HT-29 (cell line): ENCODE measurements at regions not wholly inside any gene's neighbourhood (a gene's known extent, or its start where the extent isn't known, plus 50 kb on each side); places are given as distances from the start of the nearest gene placed in this dataset.

Experiments
- DNase-seq: peaks from one replicate; pipeline ENCODE4 v3.0.0-alpha.2; 2015; ENCODE audit warnings: low spot score

DNA sequence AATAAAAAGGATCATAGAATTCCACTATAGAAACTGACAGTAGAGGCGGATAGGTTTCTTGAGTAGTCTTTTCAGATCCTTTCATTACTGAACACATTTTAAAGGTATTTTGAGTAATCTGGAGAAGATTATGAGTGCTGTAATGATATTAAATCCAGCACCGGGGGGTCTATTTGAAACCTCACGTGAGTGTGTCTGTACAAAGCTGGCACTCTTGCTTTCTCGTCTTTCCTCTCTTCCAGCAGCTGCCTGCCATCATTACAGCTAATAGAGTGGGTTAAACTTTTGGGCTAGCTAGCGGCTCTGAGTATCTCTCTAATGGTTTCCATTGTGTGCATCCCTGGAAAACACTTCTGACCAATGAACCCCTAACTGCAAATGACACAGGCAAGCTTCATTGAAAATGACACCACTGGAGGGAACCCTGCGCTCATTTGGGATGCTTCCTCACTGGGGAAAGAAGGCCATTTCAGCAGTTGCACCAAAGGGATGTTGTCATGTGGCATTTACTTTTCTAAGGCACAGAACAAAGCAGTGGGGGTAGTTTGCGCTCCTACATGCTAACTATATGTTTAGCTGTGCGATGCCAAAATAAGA, 101.0 kb downstream of the HRH4 start:
- no peak for DNase-seq

- no peak for DNase-seq
Observed at GRCh38 chr18:24567199-24567598, 106.8 kb downstream of the HRH4 start.

DNA sequence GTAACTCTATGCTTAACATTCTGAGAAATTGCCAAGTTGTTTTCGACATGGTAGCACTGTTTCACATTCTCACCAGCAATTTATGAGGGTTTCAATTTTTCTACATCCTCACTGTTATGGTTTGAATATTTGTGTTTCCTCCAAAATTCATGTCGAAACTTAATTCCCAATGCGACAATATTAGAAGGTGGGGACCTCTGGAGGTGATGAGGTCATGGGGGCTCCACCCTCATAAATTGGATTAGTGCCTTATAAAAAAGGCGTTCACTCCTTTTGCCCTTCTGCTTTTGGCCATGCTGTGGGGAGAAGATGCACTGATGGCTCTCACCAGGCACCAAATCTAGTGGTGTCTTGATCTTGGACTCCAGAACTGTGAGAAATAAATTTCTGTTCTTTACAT, 110.3 kb downstream of the HRH4 start:
- no peak for DNase-seq

DNA sequence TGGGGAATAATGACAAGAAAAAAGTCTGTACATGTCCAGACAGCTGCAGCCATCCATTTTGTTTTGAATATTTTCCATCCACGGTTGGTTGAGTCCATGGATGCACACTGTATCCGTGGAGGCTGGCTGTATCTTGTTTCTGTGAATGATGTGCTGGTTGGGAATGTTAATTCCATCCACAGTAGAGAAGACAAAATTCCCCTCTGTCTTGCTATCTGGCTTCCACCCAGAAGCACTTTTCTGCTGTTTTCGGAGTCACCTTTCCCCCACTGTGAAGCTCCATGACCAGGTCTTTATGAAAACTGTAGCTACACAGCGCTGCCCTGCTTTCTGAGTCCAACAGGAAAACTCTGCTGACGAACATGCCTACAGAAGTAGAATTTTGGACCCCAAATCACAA, 122.3 kb downstream of the HRH4 start:
- no peak for DNase-seq

- DNase-seq, result no peak
Observed at GRCh38 chr18:24584205-24584604, 123.8 kb downstream of the HRH4 start.

GRCh38 chr18:24584813-24585212, 124.4 kb downstream of the HRH4 start:
- DNase-seq, result no peak

GRCh38 chr18:24585996-24586566, 125.6 kb downstream of the HRH4 start:
- no peak for DNase-seq

- no peak for DNase-seq
Observed at GRCh38 chr18:24586662-24587360, 126.4 kb downstream of the HRH4 start.

DNA sequence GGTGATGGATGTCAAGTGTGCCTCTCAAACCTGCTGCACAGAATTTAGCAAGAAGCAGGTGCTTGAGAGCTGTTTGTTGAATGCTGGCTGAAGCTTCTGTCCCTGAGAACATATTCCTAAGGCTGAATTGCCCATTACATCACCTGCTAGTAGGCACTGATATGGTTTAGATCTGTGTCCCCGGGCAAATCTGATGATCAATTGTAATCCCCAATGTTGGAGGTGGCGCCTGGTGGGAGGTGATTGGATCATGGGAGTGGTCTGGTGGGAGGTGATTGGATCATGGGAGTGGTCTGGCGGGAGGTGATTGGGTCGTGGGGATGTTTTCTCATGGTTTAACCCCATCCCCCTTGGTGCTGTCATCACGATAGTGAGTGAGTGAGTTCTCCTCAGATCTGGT, 128.0 kb downstream of the HRH4 start:
- no peak for DNase-seq

DNA sequence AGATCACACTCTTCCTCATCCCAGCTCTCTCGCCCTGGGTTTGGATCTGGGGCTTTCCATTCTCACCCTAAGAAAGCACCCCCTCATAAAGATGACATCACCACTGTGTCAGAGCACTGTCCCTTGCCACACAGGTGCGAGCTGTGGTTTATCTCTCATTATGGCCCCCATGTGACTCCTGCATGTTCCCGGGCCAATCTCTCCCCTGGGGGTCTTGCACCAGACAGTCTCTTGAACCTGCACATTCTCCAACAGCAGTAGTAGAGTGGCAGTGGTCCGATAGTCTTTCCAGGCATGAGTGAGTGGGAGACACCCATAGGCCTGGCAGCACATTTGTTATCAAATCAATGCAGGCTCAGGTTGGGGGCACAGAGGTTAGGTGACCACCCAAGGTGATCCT, 130.5 kb downstream of the HRH4 start:
- DNase-seq, result no peak

GRCh38 chr18:24593401-24593800, 133.0 kb downstream of the HRH4 start:
- DNase-seq, result no peak

DNA sequence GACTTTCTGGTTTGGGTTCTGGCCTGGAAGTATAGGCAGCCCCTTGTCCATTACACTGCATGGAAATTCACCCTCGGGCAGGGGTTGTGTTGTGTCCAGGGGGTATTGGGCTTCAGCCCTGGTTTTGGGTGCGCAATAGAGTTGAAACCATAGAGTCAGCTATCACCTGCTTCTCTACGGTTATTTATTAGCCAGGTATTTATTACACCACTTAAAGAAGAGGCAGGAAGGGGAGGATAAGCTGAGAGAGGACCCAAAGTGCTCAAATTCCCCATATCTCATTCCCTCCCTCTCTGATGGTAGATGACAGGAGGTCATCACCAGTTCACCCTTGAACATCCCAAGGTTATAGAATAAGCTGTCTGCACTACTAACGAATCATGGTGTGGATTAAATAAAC, 133.4 kb downstream of the HRH4 start:
- DNase-seq, result no peak

GRCh38 chr18:24595561-24596031, 135.2 kb downstream of the HRH4 start:
- no peak for DNase-seq

GRCh38 chr18:24600076-24600654, 139.7 kb downstream of the HRH4 start:
- peak; percentile 70 for DNase-seq

DNA sequence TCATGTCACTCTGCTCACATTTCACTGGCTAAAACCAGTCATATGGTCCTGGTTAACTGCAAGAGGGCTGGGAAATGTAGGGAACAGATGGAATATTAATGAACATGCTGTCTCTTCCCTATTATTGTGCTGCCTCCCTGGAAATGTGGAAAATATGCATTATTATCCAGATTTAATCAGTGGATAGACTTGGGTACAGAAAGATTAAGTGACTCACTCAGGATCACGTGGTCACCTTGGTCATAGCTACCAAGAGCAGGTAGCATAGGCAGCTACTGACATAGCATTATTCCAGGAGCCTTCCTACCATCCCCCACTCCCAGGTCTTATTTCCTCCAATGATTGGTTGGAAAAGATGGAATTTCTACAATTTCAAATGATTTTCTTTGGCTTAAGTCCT, 141.1 kb downstream of the HRH4 start:
- DNase-seq, result no peak

- no peak for DNase-seq
Observed at GRCh38 chr18:24602201-24602600, 141.8 kb downstream of the HRH4 start.

- DNase-seq, result no peak
Observed at GRCh38 chr18:24603151-24603550, 142.7 kb downstream of the HRH4 start.

GRCh38 chr18:24605444-24605843, 145.0 kb downstream of the HRH4 start:
- no peak for DNase-seq

DNA sequence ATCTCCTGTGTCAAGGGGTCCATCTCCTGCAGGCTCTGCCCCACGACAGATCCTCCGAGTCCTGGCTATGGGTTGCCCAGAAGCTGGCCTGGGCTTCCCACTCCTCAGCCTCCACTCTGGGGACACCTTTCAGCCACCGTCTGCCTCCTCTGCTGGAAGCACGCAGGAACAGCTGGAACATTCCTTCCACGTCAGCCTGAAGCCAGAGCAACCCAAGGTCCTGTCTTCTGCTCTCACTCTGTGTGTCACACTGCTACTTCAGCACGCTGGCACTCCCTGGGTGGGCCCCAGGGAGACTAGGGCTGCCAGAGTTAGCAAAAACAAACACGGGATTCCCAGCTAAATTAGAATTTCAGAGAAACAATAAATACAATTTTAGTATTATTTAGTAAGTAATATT, 148.8 kb downstream of the HRH4 start:
- DNase-seq, result no peak

DNA sequence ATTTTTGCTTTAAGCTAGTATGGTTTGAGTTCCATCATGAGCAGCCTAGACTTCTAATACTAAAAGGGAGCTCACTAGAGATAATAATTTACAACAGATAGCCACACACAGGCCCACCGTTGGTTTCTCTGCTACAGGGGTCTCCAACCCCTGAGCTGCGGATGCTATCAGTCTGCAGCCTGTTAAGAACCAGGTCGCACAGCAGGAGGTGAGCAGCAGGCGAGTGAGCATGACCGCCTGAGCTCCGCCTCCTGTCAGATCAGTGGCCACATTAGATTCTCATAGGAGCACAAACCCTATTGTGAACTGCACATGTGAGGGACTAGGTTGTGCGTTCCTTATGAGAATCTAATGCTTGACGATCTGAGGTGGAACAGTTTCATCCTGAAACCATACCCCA, 150.6 kb downstream of the HRH4 start:
- DNase-seq, result no peak

DNA sequence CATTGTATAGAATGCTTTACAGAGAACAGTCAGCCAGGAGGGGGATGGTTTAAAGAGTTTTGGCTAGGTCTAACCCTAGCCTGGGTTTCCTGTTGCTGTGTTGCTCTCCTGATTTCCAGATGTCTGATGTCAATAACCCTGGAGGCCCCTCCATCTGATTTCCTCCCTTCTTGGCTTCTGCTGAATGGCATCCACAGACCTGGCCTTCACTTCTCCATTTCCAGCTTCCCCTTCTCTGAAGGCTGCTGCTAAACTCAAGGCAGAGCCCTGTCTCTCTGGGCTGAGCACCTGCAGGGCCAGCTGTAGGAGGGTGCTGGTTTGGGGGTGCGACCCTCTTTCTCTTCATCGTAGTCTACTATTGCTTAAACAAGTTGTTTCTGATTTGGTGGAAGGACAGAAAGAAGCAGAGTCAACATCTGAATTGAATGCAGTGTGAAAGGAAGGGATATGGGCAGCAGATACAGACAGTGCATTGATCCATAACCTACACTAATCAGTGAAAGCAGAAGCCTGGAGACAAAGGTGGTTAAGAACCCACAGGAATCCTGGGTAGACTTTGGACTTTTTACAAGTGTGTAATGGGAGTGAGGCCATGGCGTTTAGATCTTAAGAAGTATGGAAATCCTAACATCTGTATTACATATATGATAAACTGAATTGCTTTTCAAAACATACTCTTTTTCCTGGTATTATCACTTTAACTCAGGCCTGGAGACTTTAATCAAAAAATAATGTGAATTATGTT, 153.6 kb downstream of the HRH4 start:
- DNase-seq, result peak; percentile 2

DNA sequence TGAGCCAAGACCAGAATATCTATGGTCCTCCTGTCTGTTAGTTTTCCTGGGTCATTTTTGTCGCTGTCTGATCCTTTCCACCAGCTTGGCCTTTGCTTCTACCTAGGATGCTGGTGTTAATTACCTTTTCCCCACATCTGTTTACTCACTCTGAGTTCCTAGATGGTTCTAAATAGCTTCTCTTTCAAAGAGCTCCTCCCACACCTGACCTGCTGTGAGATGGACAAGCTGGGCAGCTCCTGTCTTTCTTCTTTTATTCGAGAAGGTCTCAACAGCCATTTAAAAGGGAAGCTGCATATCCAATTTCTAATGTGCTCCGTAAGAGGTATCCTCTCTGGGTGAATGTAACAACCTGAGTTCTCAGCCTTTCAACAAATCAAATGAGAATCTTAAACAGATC, 156.2 kb downstream of the HRH4 start:
- no peak for DNase-seq
